HFF-Myc (cell line): ENCODE measurements at regions not wholly inside any gene's neighbourhood (a gene's known extent, or its start where the extent isn't known, plus 50 kb on each side); places are given as distances from the start of the nearest gene placed in this dataset.

Source experiments
- DNase-seq: peaks from one replicate; pipeline ENCODE4 v3.0.0-alpha.2; 2011; ENCODE audit warnings: low read depth; ENCODE audit errors: extremely low read depth
- H3K4me3 ChIP-seq: replicated peaks from 2 replicates; pipeline ENCODE4 v1.5.1; 2011; ENCODE audit warnings: low read depth, mild to moderate bottlenecking, control low read depth, low read length
- TF ChIP-seq, protein P1 (sequence below): IDR thresholded peaks from 2 replicates; pipeline ENCODE4 v1.5.1; 2012; ENCODE audit warnings: mild to moderate bottlenecking, low read depth, low read length, control low read depth; ENCODE audit errors: missing control alignments

DNA sequence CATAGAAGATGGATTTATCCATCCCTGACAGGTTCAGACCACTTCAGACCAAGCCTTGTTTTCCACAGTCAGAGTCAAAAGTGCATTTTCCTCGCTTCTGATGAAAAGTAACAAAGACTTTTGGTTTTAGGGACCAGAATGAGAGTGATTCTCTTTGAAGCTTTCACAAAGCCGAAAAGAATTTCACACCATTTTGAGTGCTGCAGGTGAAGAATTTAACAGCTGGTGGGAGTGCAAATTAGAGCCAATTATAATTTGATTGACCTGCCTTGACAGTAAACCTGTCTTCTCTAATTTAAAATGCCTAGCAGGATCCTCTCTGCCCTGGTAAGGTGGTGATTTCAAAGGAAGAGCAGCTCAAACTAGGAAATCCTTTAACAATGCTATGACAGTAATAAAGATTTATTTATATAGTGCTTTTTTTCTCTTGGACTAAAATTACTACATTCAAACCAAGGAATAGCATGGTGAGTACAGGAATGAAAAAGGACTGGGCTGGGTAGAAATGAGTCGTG, 241.6 kb downstream of the HRH4 start:
- DNase-seq, result no peak
- TF ChIP-seq, protein P1, sequence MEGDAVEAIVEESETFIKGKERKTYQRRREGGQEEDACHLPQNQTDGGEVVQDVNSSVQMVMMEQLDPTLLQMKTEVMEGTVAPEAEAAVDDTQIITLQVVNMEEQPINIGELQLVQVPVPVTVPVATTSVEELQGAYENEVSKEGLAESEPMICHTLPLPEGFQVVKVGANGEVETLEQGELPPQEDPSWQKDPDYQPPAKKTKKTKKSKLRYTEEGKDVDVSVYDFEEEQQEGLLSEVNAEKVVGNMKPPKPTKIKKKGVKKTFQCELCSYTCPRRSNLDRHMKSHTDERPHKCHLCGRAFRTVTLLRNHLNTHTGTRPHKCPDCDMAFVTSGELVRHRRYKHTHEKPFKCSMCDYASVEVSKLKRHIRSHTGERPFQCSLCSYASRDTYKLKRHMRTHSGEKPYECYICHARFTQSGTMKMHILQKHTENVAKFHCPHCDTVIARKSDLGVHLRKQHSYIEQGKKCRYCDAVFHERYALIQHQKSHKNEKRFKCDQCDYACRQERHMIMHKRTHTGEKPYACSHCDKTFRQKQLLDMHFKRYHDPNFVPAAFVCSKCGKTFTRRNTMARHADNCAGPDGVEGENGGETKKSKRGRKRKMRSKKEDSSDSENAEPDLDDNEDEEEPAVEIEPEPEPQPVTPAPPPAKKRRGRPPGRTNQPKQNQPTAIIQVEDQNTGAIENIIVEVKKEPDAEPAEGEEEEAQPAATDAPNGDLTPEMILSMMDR, result no peak
- H3K4me3 ChIP-seq, result no peak overlapping the region

DNA sequence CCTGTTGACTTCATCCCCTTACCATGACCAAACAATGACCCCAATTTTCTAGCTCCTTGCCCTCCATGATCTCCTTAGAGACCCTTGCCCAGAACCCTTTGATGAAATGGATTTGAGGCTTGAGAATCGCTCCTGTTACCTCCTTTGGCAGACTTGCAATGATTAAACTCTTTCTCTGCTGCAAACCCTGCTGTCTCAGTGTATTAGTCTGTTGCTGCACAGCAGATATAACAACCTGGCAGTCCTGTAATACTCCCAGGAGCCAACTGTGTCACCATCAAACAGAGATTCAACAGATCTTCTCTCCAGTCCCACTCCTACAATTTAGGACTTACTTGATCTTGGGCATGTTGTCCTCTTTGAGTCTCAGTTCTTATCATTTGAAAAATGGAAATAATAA, 242.9 kb downstream of the HRH4 start:
- no peak for DNase-seq
- TF ChIP-seq, protein P1, result no peak
- H3K4me3 ChIP-seq, result no peak overlapping the region

DNA sequence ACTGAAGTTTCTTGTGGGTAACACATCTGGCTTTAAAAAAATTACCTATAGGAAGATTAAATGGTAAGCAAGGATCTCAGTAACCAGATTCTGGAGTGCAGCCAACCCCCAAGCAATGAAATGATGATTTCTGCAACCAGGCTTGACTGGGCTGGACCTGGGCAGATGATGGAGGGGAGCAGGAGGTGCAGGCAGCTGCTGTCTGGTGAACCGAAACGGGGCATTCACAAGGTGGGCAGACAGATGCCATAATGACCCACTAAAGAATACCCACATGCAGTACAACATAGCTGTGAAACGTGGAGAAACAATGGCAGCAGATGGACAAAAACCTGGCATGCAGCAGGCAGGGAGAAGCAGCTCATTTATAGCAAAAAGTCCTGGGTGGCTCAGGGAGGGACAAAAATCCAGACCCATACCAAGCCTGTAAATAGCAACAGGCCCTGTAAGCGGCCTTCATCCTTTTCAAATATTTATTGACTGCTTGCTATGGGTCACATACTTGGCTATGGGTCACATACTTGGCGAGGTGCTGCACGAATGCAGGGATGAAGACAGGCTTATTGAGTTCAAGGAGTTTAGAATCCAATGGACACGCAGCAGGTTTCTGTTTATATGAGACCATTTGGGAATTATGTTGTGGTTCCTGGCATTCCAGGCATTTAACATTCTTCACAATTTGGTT, 244.7 kb downstream of the HRH4 start:
- DNase-seq, result peak; percentile 69
- TF ChIP-seq, protein P1, result no peak
- no peak overlapping the region for H3K4me3 ChIP-seq

- TF ChIP-seq, protein P1, result no peak
- no peak for DNase-seq
- no peak overlapping the region for H3K4me3 ChIP-seq
Measured at GRCh38 chr18:24710474-24710873, 250.0 kb downstream of the HRH4 start.

DNA sequence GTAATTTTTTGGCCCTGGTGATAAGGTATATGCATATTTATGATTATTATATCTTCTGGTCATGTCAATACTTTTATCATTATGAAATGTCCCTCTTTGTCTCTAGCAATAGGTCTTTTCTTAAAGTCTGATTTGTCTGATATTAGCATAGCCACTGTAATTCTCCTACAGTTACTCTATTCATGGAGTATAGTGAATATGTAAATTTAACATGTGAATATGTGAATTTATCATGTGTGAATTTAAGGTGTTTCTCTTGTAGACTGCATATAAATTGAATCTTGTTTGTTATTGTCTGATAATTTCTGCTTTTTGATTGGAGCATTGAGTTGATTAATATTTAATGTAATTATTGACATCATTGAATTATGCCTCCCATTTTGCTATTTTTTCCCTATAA, 259.4 kb downstream of the HRH4 start:
- DNase-seq, result no peak
- no peak overlapping the region for H3K4me3 ChIP-seq
- TF ChIP-seq, protein P1, result no peak

GRCh38 chr18:24721388-24721787, 261.0 kb downstream of the HRH4 start:
- no peak overlapping the region for H3K4me3 ChIP-seq
- TF ChIP-seq, protein P1, result no peak
- no peak for DNase-seq
